ENCODE measurements at regions not wholly inside any gene's neighbourhood (a gene's known extent, or its start where the extent isn't known, plus 50 kb on each side); places are given as distances from the start of the nearest gene placed in this dataset.

DNA sequence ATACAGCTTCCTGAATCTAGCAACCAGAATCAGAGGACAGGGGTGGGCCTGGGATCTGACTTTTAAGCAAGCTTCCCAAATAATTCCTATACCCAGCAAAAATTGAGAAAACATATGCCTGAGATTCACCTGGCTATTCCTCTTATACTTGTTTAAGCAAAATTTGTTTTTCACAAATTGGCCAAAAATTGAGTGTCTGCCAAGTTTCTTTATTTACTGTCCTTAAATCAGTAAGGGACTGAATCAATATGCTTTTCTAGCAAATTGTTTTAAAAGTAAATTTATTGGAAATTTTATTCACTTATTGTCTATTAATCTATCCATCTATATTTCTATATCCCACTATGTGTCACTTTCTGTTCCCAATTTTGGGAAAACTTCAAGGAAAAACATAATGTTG lies 337.0 kb upstream of the ZNF804A start:
- Histone ChIP-seq H3K27ac (replicated peaks in 1 of 4) (no peak overlapping the region), H3K4me3 (no peak overlapping the region), H3K4me1 (no peaks in the 10 kb centered on the region), H3K27me3 (no peaks in the 10 kb centered on the region), H3K9me3 (no peaks in the 10 kb centered on the region), H3K36me3 (no peaks in the 10 kb centered on the region)
- intact Hi-C loops (cut with DNase I): no loop called here
- DNase-seq (ENCODE audit: extremely low spot score): no peak
- TF ChIP-seq, protein P1, sequence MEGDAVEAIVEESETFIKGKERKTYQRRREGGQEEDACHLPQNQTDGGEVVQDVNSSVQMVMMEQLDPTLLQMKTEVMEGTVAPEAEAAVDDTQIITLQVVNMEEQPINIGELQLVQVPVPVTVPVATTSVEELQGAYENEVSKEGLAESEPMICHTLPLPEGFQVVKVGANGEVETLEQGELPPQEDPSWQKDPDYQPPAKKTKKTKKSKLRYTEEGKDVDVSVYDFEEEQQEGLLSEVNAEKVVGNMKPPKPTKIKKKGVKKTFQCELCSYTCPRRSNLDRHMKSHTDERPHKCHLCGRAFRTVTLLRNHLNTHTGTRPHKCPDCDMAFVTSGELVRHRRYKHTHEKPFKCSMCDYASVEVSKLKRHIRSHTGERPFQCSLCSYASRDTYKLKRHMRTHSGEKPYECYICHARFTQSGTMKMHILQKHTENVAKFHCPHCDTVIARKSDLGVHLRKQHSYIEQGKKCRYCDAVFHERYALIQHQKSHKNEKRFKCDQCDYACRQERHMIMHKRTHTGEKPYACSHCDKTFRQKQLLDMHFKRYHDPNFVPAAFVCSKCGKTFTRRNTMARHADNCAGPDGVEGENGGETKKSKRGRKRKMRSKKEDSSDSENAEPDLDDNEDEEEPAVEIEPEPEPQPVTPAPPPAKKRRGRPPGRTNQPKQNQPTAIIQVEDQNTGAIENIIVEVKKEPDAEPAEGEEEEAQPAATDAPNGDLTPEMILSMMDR (IDR thresholded peaks at IDR 0.05): no peak
- TF ChIP-seq EP300 (IDR thresholded peaks at IDR 0.05) (no peak), POLR2A (IDR thresholded peaks at IDR 0.05; ENCODE audit: low read depth) (no peak), POLR2AphosphoS5 (IDR thresholded peaks at IDR 0.05) (no peak)

DNA sequence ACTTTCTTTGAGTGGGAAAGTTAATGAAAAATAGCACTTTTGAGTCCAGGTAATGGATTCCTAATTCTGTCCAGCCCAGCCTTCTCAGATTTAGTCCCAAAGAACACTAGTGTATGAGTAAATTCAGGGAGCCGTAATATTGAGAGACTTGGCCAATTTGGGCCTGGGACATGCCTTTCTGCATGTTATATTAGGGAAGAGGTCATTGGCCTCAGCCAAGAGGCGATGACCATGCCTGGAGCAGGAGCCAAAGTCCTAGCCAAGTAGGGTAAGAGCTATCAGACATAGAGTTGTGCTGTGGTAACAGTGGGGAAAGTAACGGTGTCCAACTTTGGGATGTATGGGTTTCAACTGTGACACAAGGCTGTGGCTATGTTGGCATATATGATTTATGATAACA lies 336.5 kb upstream of the ZNF804A start:
- 87% methylated on average over 3 of the region's 3 CpGs for WGBS
- no peaks in the 10 kb centered on the region for H3K27me3 ChIP-seq
- TF ChIP-seq POLR2A (IDR thresholded peaks at IDR 0.05; ENCODE audit: low read depth) (no peak), EP300 (IDR thresholded peaks at IDR 0.05) (no peak), POLR2AphosphoS5 (IDR thresholded peaks at IDR 0.05) (no peak)
- H3K4me3 ChIP-seq: no peak overlapping the region
- H3K27ac ChIP-seq (replicated peaks in 1 of 4): no peak overlapping the region
- H3K9me3 ChIP-seq: no peaks in the 10 kb centered on the region
- no peaks in the 10 kb centered on the region for H3K36me3 ChIP-seq
- no peaks in the 10 kb centered on the region for H3K4me1 ChIP-seq
- intact Hi-C loops (cut with DNase I): no loop called here
- DNase-seq (ENCODE audit: extremely low spot score): no peak

DNA sequence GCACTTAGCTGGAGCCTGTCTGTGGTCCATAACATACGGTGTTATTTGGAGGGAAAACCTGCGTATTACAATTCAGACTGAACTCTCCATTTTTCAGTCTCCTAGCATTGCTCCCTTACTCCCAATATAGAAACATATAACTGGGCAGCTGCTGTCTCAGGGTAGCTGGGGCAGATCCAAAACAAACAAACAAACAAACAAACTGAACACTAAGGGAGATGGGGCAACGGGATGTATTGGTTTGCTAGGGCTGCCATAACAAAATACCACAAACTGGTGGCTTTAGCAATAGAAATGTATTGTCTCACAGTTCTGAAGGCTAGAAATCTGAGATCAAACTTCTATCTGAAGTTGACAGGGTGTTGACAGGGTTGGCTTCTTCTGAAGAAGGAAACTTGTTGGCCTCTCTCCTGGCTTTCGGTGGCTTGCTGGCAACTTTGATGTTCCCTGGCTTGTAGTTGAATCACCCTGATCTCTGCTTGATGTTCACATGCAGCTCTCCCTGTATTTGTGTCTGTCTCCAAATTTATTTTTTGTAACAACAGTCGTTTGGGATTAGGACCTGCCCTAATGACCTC lies 329.3 kb upstream of the ZNF804A start:
- intact Hi-C loops (cut with DNase I): no loop called here
- Histone ChIP-seq H3K4me3 (no peak overlapping the region), H3K36me3 (no peaks in the 10 kb centered on the region), H3K27me3 (no peaks in the 10 kb centered on the region), H3K27ac (replicated peaks in 1 of 4) (no peak overlapping the region), H3K4me1 (no peaks in the 10 kb centered on the region), H3K9me3 (no peaks in the 10 kb centered on the region)
- DNase-seq (ENCODE audit: extremely low spot score): no peak
- TF ChIP-seq EP300 (IDR thresholded peaks at IDR 0.05) (no peak), POLR2AphosphoS5 (IDR thresholded peaks at IDR 0.05) (no peak), POLR2A (IDR thresholded peaks at IDR 0.05; ENCODE audit: low read depth) (no peak)
- TF ChIP-seq, protein P1 (IDR thresholded peaks at IDR 0.05): no peak
- 82% methylated on average over 5 of the region's 5 CpGs for WGBS

DNA sequence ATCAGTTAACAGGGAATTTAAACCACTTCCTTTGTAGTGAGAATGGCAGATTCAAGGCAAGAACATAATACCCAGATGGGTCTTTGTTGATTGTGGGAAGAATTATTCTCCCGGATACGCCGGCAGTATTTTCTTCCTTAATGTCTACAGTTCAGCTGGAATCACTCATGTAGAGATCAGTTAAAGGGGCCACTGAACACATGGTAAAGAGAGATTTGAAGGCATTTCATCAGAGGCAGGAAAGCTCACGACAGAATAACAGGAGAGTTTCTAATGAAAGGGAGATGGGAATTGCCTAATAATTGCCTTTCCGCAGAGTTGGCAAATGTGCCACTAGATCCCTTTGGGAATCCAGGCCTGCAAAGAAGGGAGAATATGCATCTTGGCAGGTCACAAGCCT lies 327.7 kb upstream of the ZNF804A start:
- no peaks in the 10 kb centered on the region for H3K9me3 ChIP-seq

DNA sequence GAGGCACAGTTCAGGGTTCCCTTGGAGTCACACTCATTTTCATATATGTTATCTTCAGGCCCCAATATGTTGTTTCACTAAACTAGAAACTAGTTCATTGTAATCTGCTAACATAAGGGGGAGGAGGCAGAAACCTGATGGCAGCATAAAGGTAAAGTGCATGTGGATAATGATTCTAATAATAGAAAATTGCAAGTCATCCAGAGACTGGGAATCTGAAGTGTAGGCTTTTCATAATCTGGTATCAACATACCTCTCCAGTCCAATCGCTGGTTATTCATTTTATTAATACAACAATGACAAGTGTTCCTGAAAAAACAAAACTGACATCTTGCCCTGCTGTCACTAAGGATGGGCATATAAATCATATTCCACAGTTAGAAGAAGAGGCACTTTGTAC lies 326.3 kb upstream of the ZNF804A start:
- TF ChIP-seq POLR2A (IDR thresholded peaks at IDR 0.05; ENCODE audit: low read depth) (no peak), EP300 (IDR thresholded peaks at IDR 0.05) (no peak), POLR2AphosphoS5 (IDR thresholded peaks at IDR 0.05) (no peak)
- TF ChIP-seq, protein P1 (IDR thresholded peaks at IDR 0.05): no peak
- H3K27me3 ChIP-seq: no peaks in the 10 kb centered on the region
- intact Hi-C loops (cut with DNase I): no loop called here
- H3K4me3 ChIP-seq: no peak overlapping the region
- no peaks in the 10 kb centered on the region for H3K9me3 ChIP-seq
- no peak for DNase-seq (ENCODE audit: extremely low spot score)
- no peak overlapping the region for H3K27ac ChIP-seq (replicated peaks in 1 of 4)
- WGBS: 63% methylated on average over 1 of the region's 1 CpG
- no peaks in the 10 kb centered on the region for H3K36me3 ChIP-seq
- H3K4me1 ChIP-seq: no peaks in the 10 kb centered on the region

More for the DNA sequence above, 327.7 kb upstream of the ZNF804A start:
- Histone ChIP-seq H3K27me3 (no peaks in the 10 kb centered on the region), H3K4me1 (no peaks in the 10 kb centered on the region), H3K27ac (replicated peaks in 1 of 4) (no peak overlapping the region), H3K4me3 (no peak overlapping the region), H3K36me3 (no peaks in the 10 kb centered on the region)
- no peak for DNase-seq (ENCODE audit: extremely low spot score)
- TF ChIP-seq EP300 (IDR thresholded peaks at IDR 0.05): no peak
- TF ChIP-seq, protein P1 (IDR thresholded peaks at IDR 0.05): no peak
- TF ChIP-seq POLR2A (IDR thresholded peaks at IDR 0.05; ENCODE audit: low read depth): no peak
- TF ChIP-seq POLR2AphosphoS5 (IDR thresholded peaks at IDR 0.05): no peak
- WGBS: 53% methylated on average over 5 of the region's 5 CpGs
- intact Hi-C loops (cut with DNase I): no loop called here

Data from esophagus muscularis mucosa (tissue), 4 donors.